IPS-20b (cell line): ENCODE measurements at regions not wholly inside any gene's neighbourhood (a gene's known extent, or its start where the extent isn't known, plus 50 kb on each side); places are given as distances from the start of the nearest gene placed in this dataset.
"Not testable (repeated sequence)": the region's sequence is repeated elsewhere in the genome, so short reads cannot be mapped to it uniquely, and the experiment has no call there.

ENCODE experiments used
- H3K27ac ChIP-seq: one replicate; pipeline ENCODE4 v1.5.1; 2013; ENCODE audit warnings: low read length
- H3K27me3 ChIP-seq: 2 replicates; pipeline ENCODE4 v1.6.1; 2013; ENCODE audit warnings: mild to moderate bottlenecking, low read length, inconsistent platforms; ENCODE audit not compliant: insufficient read depth
- H3K36me3 ChIP-seq: 2 replicates; pipeline ENCODE4 v1.6.1; 2013; ENCODE audit warnings: low read depth, mild to moderate bottlenecking, inconsistent platforms, low read length, moderate library complexity; ENCODE audit not compliant: insufficient read depth
- H3K4me1 ChIP-seq: 2 replicates; pipeline ENCODE4 v1.6.1; 2013; ENCODE audit warnings: mild to moderate bottlenecking, control low read depth, inconsistent platforms, low read length, moderate library complexity; ENCODE audit not compliant: insufficient read depth
- H3K4me3 ChIP-seq: 2 replicates; pipeline ENCODE4 v1.5.1; 2013; ENCODE audit warnings: mild to moderate bottlenecking, low read length, inconsistent platforms
- H3K9ac ChIP-seq: 2 replicates; pipeline ENCODE4 v1.6.1; 2013; ENCODE audit warnings: low read depth, mild to moderate bottlenecking, inconsistent platforms, low read length, moderate library complexity
- H3K9me3 ChIP-seq: 2 replicates; pipeline ENCODE4 v1.6.1; 2013; ENCODE audit warnings: mild to moderate bottlenecking, low read depth, low read length, inconsistent platforms; ENCODE audit not compliant: insufficient read depth

GRCh38 chr22:22376884-22377283, 131.7 kb downstream of the ZNF280B start:
- H3K27me3 ChIP-seq, result peaks cover 100% of the 10 kb centered on the region
- H3K9ac ChIP-seq, H3K4me1 ChIP-seq, H3K36me3 ChIP-seq, H3K9me3 ChIP-seq, H3K4me3 ChIP-seq, H3K27ac ChIP-seq: not testable (repeated sequence)

- no peak overlapping the region for H3K4me3 ChIP-seq
- no peaks in the 10 kb centered on the region for H3K4me1 ChIP-seq
- H3K36me3 ChIP-seq, result no peaks in the 10 kb centered on the region
- H3K9me3 ChIP-seq, result no peaks in the 10 kb centered on the region
- no peak overlapping the region for H3K9ac ChIP-seq
- H3K27ac ChIP-seq, result no peak overlapping the region
- H3K27me3 ChIP-seq, result peaks cover 100% of the 10 kb centered on the region
These were observed 131.2 kb downstream of the ZNF280B start for GRCh38 chr22:22377335-22377734.

GRCh38 chr22:22378446-22379415, 129.8 kb downstream of the ZNF280B start:
- no peak overlapping the region for H3K27ac ChIP-seq
- peaks cover 100% of the 10 kb centered on the region for H3K27me3 ChIP-seq
- no peaks in the 10 kb centered on the region for H3K9me3 ChIP-seq
- no peak overlapping the region for H3K4me3 ChIP-seq
- no peaks in the 10 kb centered on the region for H3K4me1 ChIP-seq
- H3K9ac ChIP-seq, result no peak overlapping the region
- no peaks in the 10 kb centered on the region for H3K36me3 ChIP-seq

DNA sequence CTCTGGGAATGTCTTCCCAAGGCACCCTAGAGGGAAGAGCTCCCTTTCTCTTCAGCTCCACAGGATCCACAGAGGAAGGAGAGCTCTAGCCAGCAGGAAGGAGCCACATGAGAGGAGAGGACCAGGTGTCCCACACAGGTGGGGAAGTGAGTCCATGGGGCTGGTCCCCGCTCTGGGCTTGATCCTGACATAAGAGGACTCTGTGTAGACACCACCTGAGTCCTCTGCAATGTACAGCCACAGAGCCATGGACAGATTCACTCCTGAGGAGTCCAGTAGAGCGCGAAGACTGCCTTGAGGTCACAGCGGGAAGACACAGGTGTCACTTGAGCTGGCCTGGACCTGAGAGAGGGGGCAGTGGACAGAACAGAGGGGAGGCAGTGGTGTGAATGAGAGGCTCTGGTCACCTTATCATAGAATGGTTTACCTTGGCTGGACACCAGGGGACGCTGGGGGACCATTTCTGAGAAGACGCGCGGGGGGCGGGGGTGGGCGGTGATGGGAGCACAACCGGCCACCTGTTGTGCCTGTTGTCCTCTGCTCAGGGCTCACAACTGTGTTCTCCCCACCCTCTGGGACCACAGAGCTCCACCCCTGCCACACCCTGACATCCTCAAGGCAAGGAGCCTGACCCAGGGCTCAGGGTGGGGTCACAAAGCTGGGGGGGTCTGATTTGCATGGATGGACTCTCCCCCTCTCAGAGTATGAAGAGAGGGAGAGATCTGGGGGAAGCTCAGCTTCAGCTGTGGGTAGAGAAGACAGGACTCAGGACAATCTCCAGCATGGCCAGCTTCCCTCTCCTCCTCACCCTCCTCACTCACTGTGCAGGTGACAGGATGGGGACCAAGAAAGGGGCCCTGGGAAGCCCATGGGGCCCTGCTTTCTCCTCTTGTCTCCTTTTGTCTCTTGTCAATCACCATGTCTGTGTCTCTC, 128.2 kb downstream of the ZNF280B start:
- Histone ChIP-seq H3K4me3 (no peak overlapping the region), H3K9ac (no peak overlapping the region), H3K27me3 (peaks cover 100% of the 10 kb centered on the region), H3K9me3 (no peaks in the 10 kb centered on the region), H3K27ac (no peak overlapping the region), H3K36me3 (no peaks in the 10 kb centered on the region), H3K4me1 (no peaks in the 10 kb centered on the region)

GRCh38 chr22:22381292-22381691, 127.2 kb downstream of the ZNF280B start:
- H3K9me3 ChIP-seq, H3K27ac ChIP-seq, H3K4me3 ChIP-seq, H3K9ac ChIP-seq, H3K36me3 ChIP-seq, H3K4me1 ChIP-seq: not testable (repeated sequence)
- peaks cover 100% of the 10 kb centered on the region for H3K27me3 ChIP-seq

DNA sequence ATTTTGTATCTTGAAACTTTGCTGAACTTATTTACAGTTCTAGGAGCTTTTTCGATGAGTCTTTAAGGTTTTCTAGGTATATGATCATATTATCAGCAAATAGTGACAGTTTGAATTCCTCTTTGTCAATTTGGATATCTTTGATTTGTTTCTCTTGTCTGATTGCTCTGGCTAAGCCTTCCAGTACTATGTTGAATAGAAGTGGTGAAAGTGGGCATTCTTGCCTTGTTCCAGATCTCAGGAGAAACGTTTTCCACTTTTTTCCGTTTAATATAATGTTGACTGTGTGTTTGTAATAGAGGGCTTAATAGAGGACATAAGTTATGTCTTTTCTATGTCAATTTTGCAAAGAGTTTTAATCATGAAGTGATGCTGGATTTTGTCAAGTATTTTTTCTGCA, 124.3 kb downstream of the ZNF280B start:
- no peaks in the 10 kb centered on the region for H3K9me3 ChIP-seq
- no peak overlapping the region for H3K27ac ChIP-seq
- no peak overlapping the region for H3K4me3 ChIP-seq
- H3K36me3 ChIP-seq, result no peaks in the 10 kb centered on the region
- no peak overlapping the region for H3K9ac ChIP-seq
- H3K27me3 ChIP-seq, result peaks cover 100% of the 10 kb centered on the region
- no peaks in the 10 kb centered on the region for H3K4me1 ChIP-seq

- H3K27ac ChIP-seq, result no peak overlapping the region
- no peak overlapping the region for H3K4me3 ChIP-seq
- H3K9me3 ChIP-seq, result no peaks in the 10 kb centered on the region
- no peaks in the 10 kb centered on the region for H3K4me1 ChIP-seq
- H3K27me3 ChIP-seq, result peaks cover 100% of the 10 kb centered on the region
- no peaks in the 10 kb centered on the region for H3K36me3 ChIP-seq
- no peak overlapping the region for H3K9ac ChIP-seq
These were observed 123.8 kb downstream of the ZNF280B start for GRCh38 chr22:22384668-22385244.

- H3K4me3 ChIP-seq, result no peak overlapping the region
- peaks cover 100% of the 10 kb centered on the region for H3K27me3 ChIP-seq
- H3K27ac ChIP-seq, result no peak overlapping the region
- no peaks in the 10 kb centered on the region for H3K36me3 ChIP-seq
- H3K9me3 ChIP-seq, result no peaks in the 10 kb centered on the region
- H3K4me1 ChIP-seq, result no peaks in the 10 kb centered on the region
- H3K9ac ChIP-seq, result no peak overlapping the region
These were observed 121.7 kb downstream of the ZNF280B start for GRCh38 chr22:22386602-22387385.

- no peaks in the 10 kb centered on the region for H3K36me3 ChIP-seq
- no peak overlapping the region for H3K4me3 ChIP-seq
- no peak overlapping the region for H3K9ac ChIP-seq
- no peak overlapping the region for H3K27ac ChIP-seq
- H3K9me3 ChIP-seq, result peaks cover 2% of the 10 kb centered on the region; the same call in 1 of the 2 replicates
- H3K4me1 ChIP-seq, result no peaks in the 10 kb centered on the region
- H3K27me3 ChIP-seq, result peaks cover 100% of the 10 kb centered on the region
These were observed 121.2 kb downstream of the ZNF280B start for GRCh38 chr22:22387386-22387736.

DNA sequence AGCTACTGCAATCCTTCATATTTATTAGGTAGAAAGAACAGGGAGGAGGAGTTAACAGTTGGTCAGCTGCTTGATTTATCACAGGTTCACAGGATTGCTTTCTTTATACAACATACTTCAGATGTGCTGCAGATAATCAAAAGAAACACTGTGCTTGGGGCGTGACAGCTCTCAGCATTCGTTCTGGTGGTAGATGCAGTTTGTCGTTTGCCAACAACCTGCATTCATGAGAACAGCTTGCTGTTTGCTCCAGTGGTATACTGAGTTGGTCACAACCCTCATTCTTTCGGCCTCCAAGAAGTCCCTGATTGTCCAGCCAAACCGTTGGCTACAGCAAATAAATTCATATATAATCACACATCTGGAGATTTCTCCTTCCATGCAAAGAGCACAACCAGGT, 120.5 kb downstream of the ZNF280B start:
- Histone ChIP-seq H3K9ac (no peak overlapping the region), H3K27me3 (peaks cover 100% of the 10 kb centered on the region), H3K36me3 (no peaks in the 10 kb centered on the region), H3K27ac (no peak overlapping the region), H3K4me1 (no peaks in the 10 kb centered on the region), H3K4me3 (no peak overlapping the region), H3K9me3 (peaks cover 3% of the 10 kb centered on the region; the same call in 1 of the 2 replicates)

- Histone ChIP-seq H3K27me3 (peaks cover 100% of the 10 kb centered on the region), H3K27ac (no peak overlapping the region), H3K9ac (no peak overlapping the region), H3K4me3 (no peak overlapping the region), H3K9me3 (peaks cover 3% of the 10 kb centered on the region; the same call in 1 of the 2 replicates), H3K4me1 (no peaks in the 10 kb centered on the region), H3K36me3 (no peaks in the 10 kb centered on the region)
These were observed 120.0 kb downstream of the ZNF280B start for GRCh38 chr22:22388494-22388893.
